Endothelial cell (in vitro differentiated cells): ENCODE measurements at regions not wholly inside any gene's neighbourhood (a gene's known extent, or its start where the extent isn't known, plus 50 kb on each side); places are given as distances from the start of the nearest gene placed in this dataset.

Experiments
- DNase-seq: peaks from one replicate; pipeline ENCODE4 v3.0.0; 2021; ENCODE audit warnings: low spot score
- H3K27ac Mint-ChIP-seq: one replicate; pipeline ENCODE4 v1.8.0; 2021; ENCODE audit warnings: mixed read lengths, inconsistent platforms; ENCODE audit not compliant: unreplicated experiment
- H3K27me3 Mint-ChIP-seq: one replicate; pipeline ENCODE4 v1.8.0; 2021; ENCODE audit warnings: mild to moderate bottlenecking, moderate library complexity, mixed read lengths, inconsistent platforms; ENCODE audit not compliant: unreplicated experiment
- H3K36me3 Mint-ChIP-seq: one replicate; pipeline ENCODE4 v1.8.0; 2021; ENCODE audit warnings: mild to moderate bottlenecking, low read depth, mixed read lengths, inconsistent platforms; ENCODE audit not compliant: unreplicated experiment
- H3K4me1 Mint-ChIP-seq: one replicate; pipeline ENCODE4 v1.8.0; 2021; ENCODE audit warnings: mild to moderate bottlenecking, mixed read lengths, inconsistent platforms; ENCODE audit not compliant: unreplicated experiment
- H3K4me3 Mint-ChIP-seq: one replicate; pipeline ENCODE4 v1.8.0; 2021; ENCODE audit warnings: mild to moderate bottlenecking, mixed read lengths, inconsistent platforms; ENCODE audit not compliant: unreplicated experiment
- H3K9me3 Mint-ChIP-seq: one replicate; pipeline ENCODE4 v1.8.0; 2021; ENCODE audit warnings: mixed read lengths, inconsistent platforms; ENCODE audit not compliant: unreplicated experiment
- TF ChIP-seq, protein P1 (sequence below): fragments of 200-600 bp; sonication (generic); IDR thresholded peaks from one replicate; pipeline ENCODE4 v1.5.0; 2021; ENCODE audit warnings: antibody characterized with exemption; ENCODE audit not compliant: unreplicated experiment

DNA sequence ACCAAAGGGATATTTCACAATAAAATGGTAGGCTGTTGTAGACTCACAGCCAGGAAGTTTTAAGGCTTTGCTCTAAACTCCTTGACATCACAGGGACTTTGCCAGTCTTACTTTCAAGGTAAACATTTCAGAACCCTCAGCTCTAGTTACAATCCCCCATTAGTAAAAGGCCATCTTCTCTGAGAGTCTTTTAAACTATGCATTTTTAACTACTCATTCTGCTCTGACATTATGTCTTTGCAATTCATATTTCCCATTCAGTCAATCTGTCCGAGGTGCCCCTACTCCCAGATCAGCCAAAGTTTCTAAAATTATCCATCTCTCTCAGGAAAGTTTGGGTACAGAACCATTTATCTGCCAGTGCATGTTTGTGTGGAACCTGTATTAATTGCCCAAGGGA is 1094.1 kb downstream of the TDRD15 start:
- TF ChIP-seq, protein P1, sequence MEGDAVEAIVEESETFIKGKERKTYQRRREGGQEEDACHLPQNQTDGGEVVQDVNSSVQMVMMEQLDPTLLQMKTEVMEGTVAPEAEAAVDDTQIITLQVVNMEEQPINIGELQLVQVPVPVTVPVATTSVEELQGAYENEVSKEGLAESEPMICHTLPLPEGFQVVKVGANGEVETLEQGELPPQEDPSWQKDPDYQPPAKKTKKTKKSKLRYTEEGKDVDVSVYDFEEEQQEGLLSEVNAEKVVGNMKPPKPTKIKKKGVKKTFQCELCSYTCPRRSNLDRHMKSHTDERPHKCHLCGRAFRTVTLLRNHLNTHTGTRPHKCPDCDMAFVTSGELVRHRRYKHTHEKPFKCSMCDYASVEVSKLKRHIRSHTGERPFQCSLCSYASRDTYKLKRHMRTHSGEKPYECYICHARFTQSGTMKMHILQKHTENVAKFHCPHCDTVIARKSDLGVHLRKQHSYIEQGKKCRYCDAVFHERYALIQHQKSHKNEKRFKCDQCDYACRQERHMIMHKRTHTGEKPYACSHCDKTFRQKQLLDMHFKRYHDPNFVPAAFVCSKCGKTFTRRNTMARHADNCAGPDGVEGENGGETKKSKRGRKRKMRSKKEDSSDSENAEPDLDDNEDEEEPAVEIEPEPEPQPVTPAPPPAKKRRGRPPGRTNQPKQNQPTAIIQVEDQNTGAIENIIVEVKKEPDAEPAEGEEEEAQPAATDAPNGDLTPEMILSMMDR: no peak
- no peak for DNase-seq
- H3K4me1 Mint-ChIP-seq: no peaks in the 10 kb centered on the region
- H3K27ac Mint-ChIP-seq: no peak overlapping the region
- no peak overlapping the region for H3K4me3 Mint-ChIP-seq
- H3K27me3 Mint-ChIP-seq: no peaks in the 10 kb centered on the region
- H3K36me3 Mint-ChIP-seq: no peaks in the 10 kb centered on the region
- H3K9me3 Mint-ChIP-seq: no peaks in the 10 kb centered on the region

DNA sequence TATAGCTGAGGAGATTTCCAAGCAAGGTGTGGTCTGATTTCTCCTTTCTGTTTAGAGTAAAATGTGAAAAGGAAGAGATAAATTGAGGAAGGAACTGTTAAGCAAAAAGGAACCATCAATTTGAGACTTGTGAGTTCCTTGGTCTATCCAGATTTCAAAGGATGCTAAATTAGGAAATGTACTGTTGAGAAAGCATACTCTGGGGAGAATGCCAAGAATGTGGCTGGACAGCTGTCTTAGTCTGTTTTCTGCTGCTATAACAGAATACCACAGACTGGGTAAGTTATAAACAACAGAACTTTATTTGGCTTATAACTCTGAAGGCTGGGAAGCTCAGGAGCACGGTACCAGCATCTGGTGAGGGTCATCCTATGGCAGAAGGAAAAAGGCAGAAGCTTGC is 1097.2 kb downstream of the TDRD15 start:
- TF ChIP-seq, protein P1: no peak
- no peak for DNase-seq
- Mint-ChIP-seq H3K27me3 (no peaks in the 10 kb centered on the region), H3K9me3 (peaks cover 4% of the 10 kb centered on the region), H3K4me1 (no peaks in the 10 kb centered on the region), H3K27ac (no peak overlapping the region), H3K4me3 (no peak overlapping the region), H3K36me3 (peaks cover 4% of the 10 kb centered on the region)

DNA sequence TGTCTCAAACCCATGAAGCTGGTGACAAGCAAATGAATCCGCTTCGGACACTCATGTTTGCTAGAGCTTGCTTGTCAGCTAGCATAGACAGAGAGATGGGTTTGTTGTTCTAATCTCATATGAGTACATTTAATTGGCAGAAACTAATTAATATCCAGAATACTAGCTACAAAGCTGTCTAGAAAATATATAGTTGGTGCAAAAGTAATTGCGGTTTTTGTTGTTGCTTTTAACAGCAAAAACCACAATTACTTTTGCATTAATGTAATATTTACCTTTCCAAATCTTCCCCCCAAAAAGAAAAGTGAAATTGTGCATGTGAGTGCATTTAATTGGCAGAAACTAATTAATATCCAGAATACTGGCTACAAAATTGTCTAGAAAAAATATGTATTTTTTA is 1115.2 kb downstream of the TDRD15 start:
- no peak overlapping the region for H3K27ac Mint-ChIP-seq
- no peak for DNase-seq
- no peaks in the 10 kb centered on the region for H3K9me3 Mint-ChIP-seq
- no peak overlapping the region for H3K4me3 Mint-ChIP-seq
- TF ChIP-seq, protein P1: no peak
- H3K36me3 Mint-ChIP-seq: no peaks in the 10 kb centered on the region
- no peaks in the 10 kb centered on the region for H3K27me3 Mint-ChIP-seq
- H3K4me1 Mint-ChIP-seq: no peaks in the 10 kb centered on the region

DNA sequence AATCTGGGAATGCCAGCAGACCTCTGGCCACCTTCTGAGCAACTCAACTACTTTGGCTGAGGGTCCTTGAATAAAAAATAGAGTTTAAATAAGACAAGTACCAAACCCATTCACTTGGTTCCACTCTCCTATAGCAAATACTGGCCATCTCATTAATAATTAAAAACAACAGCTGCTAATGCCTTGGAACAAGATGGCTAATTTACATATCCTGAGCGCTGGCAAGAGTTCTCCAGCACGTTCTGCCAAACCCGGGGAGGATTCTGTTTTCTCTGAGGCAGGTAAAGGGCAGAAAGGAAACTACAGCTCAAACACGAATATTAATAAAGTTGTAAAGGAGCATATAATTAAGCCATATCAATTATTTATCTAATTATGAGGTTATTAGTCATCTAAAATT is 1123.7 kb downstream of the TDRD15 start:
- Mint-ChIP-seq H3K9me3 (no peaks in the 10 kb centered on the region), H3K4me3 (no peak overlapping the region), H3K27ac (no peak overlapping the region), H3K36me3 (no peaks in the 10 kb centered on the region), H3K4me1 (no peaks in the 10 kb centered on the region), H3K27me3 (no peaks in the 10 kb centered on the region)
- DNase-seq: no peak
- TF ChIP-seq, protein P1: no peak

DNA sequence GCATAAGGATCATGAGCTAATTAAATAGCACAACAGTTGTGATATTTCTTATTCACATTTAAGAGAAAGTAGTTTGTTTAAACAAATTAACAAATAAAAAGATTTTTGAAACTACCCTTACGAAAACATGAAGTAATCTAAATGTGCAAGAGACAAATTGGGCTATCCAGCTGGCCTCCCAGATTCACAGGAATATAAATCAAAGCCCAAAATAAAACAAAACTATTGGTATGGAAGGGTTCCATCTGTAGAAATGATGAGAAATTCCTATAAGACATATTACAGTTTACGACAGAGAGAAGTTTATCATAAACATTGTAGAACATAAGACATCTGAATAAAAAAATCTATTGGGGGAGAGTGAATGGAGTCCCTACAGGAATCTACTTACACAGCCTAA is 1125.1 kb downstream of the TDRD15 start:
- H3K27ac Mint-ChIP-seq: no peak overlapping the region
- H3K36me3 Mint-ChIP-seq: no peaks in the 10 kb centered on the region
- TF ChIP-seq, protein P1: no peak
- no peak overlapping the region for H3K4me3 Mint-ChIP-seq
- no peak for DNase-seq
- H3K9me3 Mint-ChIP-seq: no peaks in the 10 kb centered on the region
- H3K4me1 Mint-ChIP-seq: no peaks in the 10 kb centered on the region
- no peaks in the 10 kb centered on the region for H3K27me3 Mint-ChIP-seq
